ENCODE measurements at regions not wholly inside any gene's neighbourhood (a gene's known extent, or its start where the extent isn't known, plus 50 kb on each side); places are given as distances from the start of the nearest gene placed in this dataset.
"Not testable (repeated sequence)": the region's sequence is repeated elsewhere in the genome, so short reads cannot be mapped to it uniquely, and the experiment has no call there.

GRCh38 chr1:4253935-4254334 is 353.9 kb upstream of the C1orf174 start:
- no TSS peak for BruUV-seq (replicated peaks)
- Histone ChIP-seq H3K4me1 (ENCODE audit: control insufficient read depth, insufficient read depth, low read length) (no peaks in the 10 kb centered on the region), H3K36me3 (ENCODE audit: control insufficient read depth, insufficient read depth, low read length) (no peaks in the 10 kb centered on the region), H3K9me3 (ENCODE audit: control insufficient read depth, insufficient read depth, low read depth, low read length) (no peaks in the 10 kb centered on the region), H3K27me3 (ENCODE audit: control insufficient read depth, insufficient read depth, low read length) (no peaks in the 10 kb centered on the region), H3K4me3 (ENCODE audit: low read depth in 2 of 2, low read length in 2 of 2) (no peak overlapping the region), H3K27ac (ENCODE audit: low read length) (no peak overlapping the region)
- in situ Hi-C loops (cut with HindIII; ENCODE audit: low pct_unique_long_range_greater_than_20kb, low sequenced_read_pairs): no loop called here
- no peak for DNase-seq (ENCODE audit: low read depth, low spot score)
- no peak for ATAC-seq
- POLR2A ChIA-PET: no interaction called here
- CTCF ChIA-PET: no interaction called here
- no peak for TF ChIP-seq SIN3A (IDR thresholded peaks at IDR 0.05; ENCODE audit: borderline replicate concordance, insufficient read depth, low read depth, low read length)
- no peak for TF ChIP-seq CTCF (IDR thresholded peaks at IDR 0.05)
- no peak for TF ChIP-seq TCF7L2 (IDR thresholded peaks at IDR 0.05; ENCODE audit: low read depth, low read length)
- TF ChIP-seq POLR2AphosphoS5 (IDR thresholded peaks at IDR 0.05; ENCODE audit: low read depth, low read length): no peak
- TF ChIP-seq REST (IDR thresholded peaks at IDR 0.05; ENCODE audit: insufficient read depth in 1 of 2, low read depth in 2 of 2, low read length in 1 of 2): no peak
- intact Hi-C loops (cut with micrococcal nuclease; ENCODE audit: unreplicated experiment): no loop called here

GRCh38 chr1:4256351-4256750 is 356.3 kb upstream of the C1orf174 start:
- H3K9me3 ChIP-seq (ENCODE audit: control insufficient read depth, insufficient read depth, low read depth, low read length): no peaks in the 10 kb centered on the region
- ChIA-PET CTCF (no interaction called here), POLR2A (no interaction called here)
- H3K27me3 ChIP-seq (ENCODE audit: control insufficient read depth, insufficient read depth, low read length): no peaks in the 10 kb centered on the region
- no peak overlapping the region for H3K4me3 ChIP-seq (ENCODE audit: low read depth in 2 of 2, low read length in 2 of 2)
- in situ Hi-C loops (cut with HindIII; ENCODE audit: low pct_unique_long_range_greater_than_20kb, low sequenced_read_pairs) (no loop called here), intact Hi-C loops (cut with micrococcal nuclease; ENCODE audit: unreplicated experiment) (no loop called here)
- H3K27ac ChIP-seq (ENCODE audit: low read length): no peak overlapping the region
- TF ChIP-seq CTCF (IDR thresholded peaks at IDR 0.05): no peak
- no peak for TF ChIP-seq REST (IDR thresholded peaks at IDR 0.05; ENCODE audit: insufficient read depth in 1 of 2, low read depth in 2 of 2, low read length in 1 of 2)
- no peak for TF ChIP-seq SIN3A (IDR thresholded peaks at IDR 0.05; ENCODE audit: borderline replicate concordance, insufficient read depth, low read depth, low read length)
- no peak for TF ChIP-seq TCF7L2 (IDR thresholded peaks at IDR 0.05; ENCODE audit: low read depth, low read length)
- TF ChIP-seq POLR2AphosphoS5 (IDR thresholded peaks at IDR 0.05; ENCODE audit: low read depth, low read length): no peak
- ATAC-seq (no peak), DNase-seq (ENCODE audit: low read depth, low spot score) (no peak)
- no TSS peak for BruUV-seq (replicated peaks)
- H3K36me3 ChIP-seq (ENCODE audit: control insufficient read depth, insufficient read depth, low read length): no peaks in the 10 kb centered on the region
- no peaks in the 10 kb centered on the region for H3K4me1 ChIP-seq (ENCODE audit: control insufficient read depth, insufficient read depth, low read length)

- in situ Hi-C loops (cut with HindIII; ENCODE audit: low pct_unique_long_range_greater_than_20kb, low sequenced_read_pairs); ATAC-seq; CTCF ChIA-PET: not testable (repeated sequence)
Measured at GRCh38 chr1:4258146-4258777, 358.2 kb upstream of the C1orf174 start.

More at GRCh38 chr1:4258146-4258777, 358.2 kb upstream of the C1orf174 start:
- H3K27ac ChIP-seq (ENCODE audit: low read length); H3K9me3 ChIP-seq (ENCODE audit: control insufficient read depth, insufficient read depth, low read depth, low read length); H3K4me1 ChIP-seq (ENCODE audit: control insufficient read depth, insufficient read depth, low read length); H3K4me3 ChIP-seq (ENCODE audit: low read depth in 2 of 2, low read length in 2 of 2); POLR2A ChIA-PET; H3K27me3 ChIP-seq (ENCODE audit: control insufficient read depth, insufficient read depth, low read length); BruUV-seq (replicated peaks); H3K36me3 ChIP-seq (ENCODE audit: control insufficient read depth, insufficient read depth, low read length); DNase-seq (ENCODE audit: low read depth, low spot score); intact Hi-C loops (cut with micrococcal nuclease; ENCODE audit: unreplicated experiment): not testable (repeated sequence)

Measured in Panc1 (cell line).